HG02973 (cell line): ENCODE measurements at regions not wholly inside any gene's neighbourhood (a gene's known extent, or its start where the extent isn't known, plus 50 kb on each side); places are given as distances from the start of the nearest gene placed in this dataset.

Experiments
- ATAC-seq: cut with Tn5 transposase; IDR thresholded peaks from one replicate; pipeline ENCODE4 v1.9.1; 2021; ENCODE audit warnings: moderate library complexity; ENCODE audit not compliant: unreplicated experiment

DNA sequence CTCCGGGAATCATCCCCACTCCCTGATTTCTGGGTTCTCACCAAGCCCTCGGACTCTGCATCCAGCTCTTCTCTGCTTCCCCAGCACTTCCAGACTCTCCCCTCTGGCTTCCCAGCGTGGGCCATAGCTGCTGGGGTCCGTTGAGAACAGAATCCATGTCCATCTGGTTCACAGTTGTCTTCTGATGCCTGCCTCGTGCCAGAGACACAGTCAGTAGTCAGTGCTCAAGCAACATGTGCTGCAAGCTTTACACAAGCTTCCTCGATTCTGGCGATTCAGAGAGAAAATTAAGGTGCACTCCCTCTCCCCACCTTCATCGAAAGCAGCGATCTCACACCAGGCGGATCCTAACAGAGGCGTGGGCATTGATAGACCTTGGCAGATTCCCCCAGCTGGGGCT lies 495.5 kb downstream of the TBC1D22A start:
- no peak for ATAC-seq

DNA sequence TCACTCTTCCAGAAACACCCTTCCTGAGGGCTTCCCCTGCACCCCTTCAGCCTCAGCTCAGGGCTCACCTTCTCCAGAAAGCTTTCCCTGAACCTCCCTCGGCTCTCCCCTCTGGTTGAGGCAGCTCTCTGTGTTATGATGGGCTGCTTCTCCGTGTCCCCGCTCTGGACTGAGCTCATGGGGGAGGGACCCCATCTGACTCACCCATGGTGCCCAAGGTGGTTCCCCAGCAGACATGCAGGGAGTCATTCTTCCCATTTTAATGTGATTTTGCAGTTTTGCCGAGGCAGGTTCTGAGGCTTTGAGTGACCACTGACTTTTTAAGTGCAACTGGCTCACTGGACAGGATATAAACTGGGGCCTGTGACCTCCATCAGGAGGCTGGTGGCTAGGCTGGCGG lies 495.1 kb downstream of the TBC1D22A start:
- no peak for ATAC-seq

- no peak for ATAC-seq
Measured at GRCh38 chr22:47251911-47252310, 489.5 kb downstream of the TBC1D22A start.

DNA sequence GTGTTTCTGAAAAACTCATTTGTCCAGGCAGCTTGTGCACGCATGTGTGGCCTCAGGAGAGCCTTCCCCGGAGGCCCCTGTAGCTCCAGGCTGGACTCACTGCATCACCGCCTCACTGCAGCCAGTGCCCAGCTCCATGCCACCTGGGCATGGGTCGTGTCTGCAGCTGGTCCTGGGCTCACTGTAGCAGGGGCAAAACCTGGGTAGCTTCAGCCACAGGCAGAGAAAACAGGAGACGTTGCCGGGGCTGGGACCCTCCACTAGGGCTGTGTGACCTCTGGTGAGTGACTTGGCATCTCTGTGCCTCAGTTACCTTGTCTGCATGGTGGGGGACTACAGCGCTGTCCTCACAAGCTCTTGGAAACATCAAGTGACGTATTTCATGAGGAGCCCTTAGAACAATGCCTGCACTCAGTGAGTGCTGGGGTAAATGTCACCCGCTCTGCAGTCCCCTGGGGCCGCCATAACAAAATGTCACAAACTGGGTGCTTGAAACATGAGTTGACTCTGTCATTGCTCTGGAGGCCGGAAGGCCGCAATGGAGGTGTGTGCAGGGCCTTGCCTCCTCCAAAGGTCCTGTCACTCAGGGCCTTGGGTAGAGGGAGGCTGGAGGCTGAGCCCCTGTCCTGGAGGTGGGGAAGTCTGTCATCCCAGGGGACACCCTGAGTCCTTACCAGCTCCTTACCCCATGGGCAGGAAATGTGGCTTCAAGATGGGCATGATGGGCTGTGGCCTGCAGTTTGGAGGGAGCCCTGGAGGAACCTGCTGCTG lies 488.7 kb downstream of the TBC1D22A start:
- ATAC-seq, result no peak

- ATAC-seq, result no peak
Measured at GRCh38 chr22:47249370-47249928, 487.0 kb downstream of the TBC1D22A start.

GRCh38 chr22:47248925-47249324 lies 486.5 kb downstream of the TBC1D22A start:
- no peak for ATAC-seq

- ATAC-seq, result no peak
Measured at GRCh38 chr22:47247579-47248240, 485.3 kb downstream of the TBC1D22A start.

- no peak for ATAC-seq
Measured at GRCh38 chr22:47245786-47246185, 483.3 kb downstream of the TBC1D22A start.

DNA sequence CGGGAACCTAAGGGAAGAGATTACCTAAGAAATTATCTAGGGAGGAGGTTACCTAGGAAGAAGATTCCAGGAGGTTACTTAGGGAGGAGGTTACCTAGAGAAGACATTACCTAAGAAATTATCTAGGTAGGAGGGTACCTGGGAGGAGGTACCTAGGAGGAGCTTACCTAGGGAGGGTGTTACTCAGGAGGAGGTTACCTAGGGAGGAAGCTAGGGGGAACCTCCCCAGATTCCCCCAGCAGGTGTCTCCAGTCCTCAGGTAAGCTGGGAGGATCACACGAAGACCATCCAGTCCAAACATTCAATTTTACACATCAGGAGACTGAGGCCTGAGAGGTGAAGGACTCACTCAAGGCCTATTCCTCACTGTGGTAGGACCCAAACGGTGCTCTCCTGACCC lies 482.8 kb downstream of the TBC1D22A start:
- no peak for ATAC-seq

DNA sequence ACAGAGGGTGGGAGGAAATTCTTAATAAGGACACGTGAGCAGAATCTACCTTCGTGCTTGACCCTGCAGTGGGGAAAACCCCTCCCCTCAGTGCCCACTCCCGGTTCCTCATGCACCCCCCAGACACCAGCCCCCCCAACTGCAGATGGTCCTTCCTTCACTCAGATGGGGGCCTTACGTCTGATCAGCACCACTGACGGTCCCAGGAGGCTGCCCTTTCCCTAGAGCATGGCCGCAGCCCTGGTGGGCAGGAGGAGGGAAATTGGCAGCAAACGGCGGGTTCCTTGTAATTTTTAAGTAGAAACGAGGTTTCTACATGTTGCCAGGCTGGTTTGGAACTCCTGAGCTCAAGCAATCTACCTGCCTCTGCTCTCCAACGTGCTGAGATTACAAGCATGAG lies 477.7 kb downstream of the TBC1D22A start:
- ATAC-seq, result no peak

DNA sequence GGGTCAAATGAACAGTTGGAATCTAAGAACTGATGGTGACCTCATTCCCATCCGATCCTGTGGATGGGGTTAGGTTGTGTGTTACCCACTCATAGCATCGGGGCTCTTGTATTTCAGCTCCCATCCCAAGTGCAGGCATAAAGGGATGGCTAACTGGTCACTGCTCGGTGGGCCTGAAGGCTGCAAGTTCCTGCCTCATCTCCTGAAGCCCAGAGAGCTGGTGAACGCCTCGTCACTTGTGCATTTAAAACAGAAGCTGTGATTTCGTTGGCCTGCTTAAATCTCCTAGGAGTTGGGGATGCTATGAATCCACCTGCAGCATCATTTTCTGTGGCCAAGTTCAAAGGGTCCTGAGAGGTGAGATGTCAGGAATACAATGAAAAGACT lies 477.0 kb downstream of the TBC1D22A start:
- no peak for ATAC-seq

GRCh38 chr22:47238690-47239473 lies 476.4 kb downstream of the TBC1D22A start:
- no peak for ATAC-seq

DNA sequence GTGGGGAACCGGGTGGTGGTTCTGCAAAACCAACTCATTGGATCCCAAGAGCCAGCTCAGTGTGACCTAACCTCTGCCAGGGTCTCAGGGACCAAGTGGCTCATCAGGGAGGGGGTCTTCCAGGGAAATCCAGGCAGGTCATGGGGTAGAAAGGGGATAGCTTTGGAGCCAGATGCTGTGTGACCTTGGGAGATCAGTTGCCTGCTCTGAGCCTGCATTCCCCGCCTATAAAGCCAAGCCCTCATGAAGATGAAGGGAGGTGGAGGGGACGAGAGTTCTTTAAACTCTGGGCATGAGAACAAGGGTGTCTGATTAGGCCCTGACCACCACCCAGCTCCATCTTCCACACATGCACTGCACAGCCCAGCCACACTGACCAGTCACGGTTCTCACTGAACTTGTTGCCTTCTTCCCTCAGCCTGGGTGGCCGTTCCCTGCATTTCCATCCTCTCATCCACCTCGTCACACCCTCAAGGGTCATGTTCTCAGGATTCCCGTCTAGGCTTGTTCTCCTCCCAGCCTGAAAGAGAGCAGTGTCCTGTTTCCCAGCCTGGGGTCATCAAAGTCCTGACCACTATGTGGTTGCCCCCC lies 475.5 kb downstream of the TBC1D22A start:
- no peak for ATAC-seq

- no peak for ATAC-seq
Measured at GRCh38 chr22:47236718-47237117, 474.3 kb downstream of the TBC1D22A start.

DNA sequence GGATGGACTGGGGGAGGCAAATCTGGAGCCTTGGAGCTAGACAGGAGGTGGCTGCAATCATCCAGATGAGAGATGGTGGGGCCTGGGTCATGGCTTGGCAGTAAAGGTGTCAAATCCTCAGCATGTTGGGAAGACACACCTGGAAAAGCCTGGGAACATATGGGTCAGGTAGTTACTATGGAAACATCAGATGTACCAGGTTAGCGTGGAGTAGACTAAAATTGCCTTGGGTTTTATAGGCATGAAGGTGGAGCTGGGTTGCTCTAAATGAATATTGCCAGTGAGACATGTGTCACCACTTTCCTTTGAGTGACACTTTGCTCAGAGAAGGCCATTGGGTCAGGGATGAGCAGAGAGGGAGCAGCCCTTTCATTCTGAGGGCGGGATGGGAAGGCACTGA lies 473.7 kb downstream of the TBC1D22A start:
- no peak for ATAC-seq

DNA sequence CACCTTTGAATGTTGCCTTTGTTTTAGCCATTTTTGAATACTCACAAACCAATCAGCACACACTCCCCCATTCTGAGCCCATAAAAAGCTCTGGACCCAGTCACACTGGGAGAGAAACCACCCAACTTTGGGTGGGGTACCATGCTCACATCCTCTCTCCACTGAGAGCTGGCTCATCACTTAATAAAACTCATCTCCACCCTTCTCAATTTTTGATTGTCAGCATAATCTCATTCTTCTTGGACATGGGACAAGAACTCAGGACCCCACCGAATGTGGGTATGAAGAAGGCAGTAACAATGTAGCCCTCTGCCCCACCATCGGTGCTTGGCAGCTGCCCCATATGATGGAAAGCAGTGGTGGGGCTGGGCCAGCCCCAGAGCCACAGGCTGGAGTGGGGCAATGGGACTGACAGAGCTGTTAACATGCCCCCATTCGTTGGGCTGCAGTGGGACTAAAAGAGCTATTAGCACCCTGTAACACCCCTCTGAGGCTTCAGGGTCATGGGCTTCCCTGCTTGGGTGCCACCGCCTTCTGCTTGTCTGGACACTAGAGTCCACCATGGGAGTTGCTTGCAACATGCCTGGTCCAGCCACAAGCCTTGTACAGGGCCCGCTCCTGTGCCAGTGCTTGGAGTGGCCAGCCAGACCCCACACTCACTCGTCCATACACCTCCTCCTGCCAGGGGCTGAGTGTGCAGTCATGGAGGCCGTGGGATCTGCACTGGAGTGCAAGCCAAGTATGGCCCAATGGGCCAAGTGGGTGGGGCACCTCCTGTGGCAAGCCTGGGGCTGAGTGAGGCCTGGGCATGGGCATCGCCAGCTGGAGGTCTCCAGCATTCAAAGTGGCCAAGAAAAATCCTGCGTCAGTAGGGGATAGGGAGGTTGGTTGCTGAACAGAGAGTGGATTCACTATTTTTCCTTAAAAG lies 471.1 kb downstream of the TBC1D22A start:
- no peak for ATAC-seq

GRCh38 chr22:47232753-47233152 lies 470.3 kb downstream of the TBC1D22A start:
- no peak for ATAC-seq

- ATAC-seq, result no peak
Measured at GRCh38 chr22:47232197-47232596, 469.7 kb downstream of the TBC1D22A start.

GRCh38 chr22:47231759-47232158 lies 469.3 kb downstream of the TBC1D22A start:
- ATAC-seq, result no peak

- ATAC-seq, result no peak
Measured at GRCh38 chr22:47230741-47231140, 468.3 kb downstream of the TBC1D22A start.
